ENCODE measurements at regions not wholly inside any gene's neighbourhood (a gene's known extent, or its start where the extent isn't known, plus 50 kb on each side); places are given as distances from the start of the nearest gene placed in this dataset.

DNA sequence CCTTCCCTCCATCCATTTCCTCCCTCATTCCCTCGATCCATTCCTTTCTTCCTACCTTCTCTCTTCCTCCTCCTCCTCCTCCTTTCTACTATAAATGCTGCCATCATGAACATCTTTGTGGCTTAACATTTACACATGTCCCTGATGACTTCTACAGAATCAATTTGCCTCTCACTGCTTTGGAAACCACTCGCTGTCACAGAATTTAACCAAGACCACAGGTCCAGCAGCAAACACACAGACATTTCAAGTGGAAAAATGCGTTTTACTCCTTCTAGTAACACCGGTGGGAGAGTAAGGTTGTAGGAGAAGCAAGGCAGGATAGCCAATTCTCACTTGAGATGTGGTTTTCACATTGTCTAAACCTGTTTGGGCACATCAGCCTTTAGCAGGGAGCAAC lies 101.4 kb upstream of the LRIG1 start:
- TF ChIP-seq, protein P1, sequence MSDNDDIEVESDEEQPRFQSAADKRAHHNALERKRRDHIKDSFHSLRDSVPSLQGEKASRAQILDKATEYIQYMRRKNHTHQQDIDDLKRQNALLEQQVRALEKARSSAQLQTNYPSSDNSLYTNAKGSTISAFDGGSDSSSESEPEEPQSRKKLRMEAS (IDR thresholded peaks at IDR 0.05): no peak
- TF ChIP-seq TEAD4 (IDR thresholded peaks at IDR 0.05) (no peak), YY1 (IDR thresholded peaks at IDR 0.05; ENCODE audit: low read depth) (no peak), CEBPB (IDR thresholded peaks at IDR 0.05) (no peak), EP300 (IDR thresholded peaks at IDR 0.05; ENCODE audit: borderline replicate concordance) (no peak), CREB1 (IDR thresholded peaks at IDR 0.05; ENCODE audit: low read depth) (no peak), RAD21 (IDR thresholded peaks at IDR 0.05; ENCODE audit: low read depth) (no peak), TAF1 (IDR thresholded peaks at IDR 0.05; ENCODE audit: low read depth) (no peak), TCF12 (IDR thresholded peaks at IDR 0.05; ENCODE audit: low read depth) (no peak)
- TF ChIP-seq, protein P2, sequence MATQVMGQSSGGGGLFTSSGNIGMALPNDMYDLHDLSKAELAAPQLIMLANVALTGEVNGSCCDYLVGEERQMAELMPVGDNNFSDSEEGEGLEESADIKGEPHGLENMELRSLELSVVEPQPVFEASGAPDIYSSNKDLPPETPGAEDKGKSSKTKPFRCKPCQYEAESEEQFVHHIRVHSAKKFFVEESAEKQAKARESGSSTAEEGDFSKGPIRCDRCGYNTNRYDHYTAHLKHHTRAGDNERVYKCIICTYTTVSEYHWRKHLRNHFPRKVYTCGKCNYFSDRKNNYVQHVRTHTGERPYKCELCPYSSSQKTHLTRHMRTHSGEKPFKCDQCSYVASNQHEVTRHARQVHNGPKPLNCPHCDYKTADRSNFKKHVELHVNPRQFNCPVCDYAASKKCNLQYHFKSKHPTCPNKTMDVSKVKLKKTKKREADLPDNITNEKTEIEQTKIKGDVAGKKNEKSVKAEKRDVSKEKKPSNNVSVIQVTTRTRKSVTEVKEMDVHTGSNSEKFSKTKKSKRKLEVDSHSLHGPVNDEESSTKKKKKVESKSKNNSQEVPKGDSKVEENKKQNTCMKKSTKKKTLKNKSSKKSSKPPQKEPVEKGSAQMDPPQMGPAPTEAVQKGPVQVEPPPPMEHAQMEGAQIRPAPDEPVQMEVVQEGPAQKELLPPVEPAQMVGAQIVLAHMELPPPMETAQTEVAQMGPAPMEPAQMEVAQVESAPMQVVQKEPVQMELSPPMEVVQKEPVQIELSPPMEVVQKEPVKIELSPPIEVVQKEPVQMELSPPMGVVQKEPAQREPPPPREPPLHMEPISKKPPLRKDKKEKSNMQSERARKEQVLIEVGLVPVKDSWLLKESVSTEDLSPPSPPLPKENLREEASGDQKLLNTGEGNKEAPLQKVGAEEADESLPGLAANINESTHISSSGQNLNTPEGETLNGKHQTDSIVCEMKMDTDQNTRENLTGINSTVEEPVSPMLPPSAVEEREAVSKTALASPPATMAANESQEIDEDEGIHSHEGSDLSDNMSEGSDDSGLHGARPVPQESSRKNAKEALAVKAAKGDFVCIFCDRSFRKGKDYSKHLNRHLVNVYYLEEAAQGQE (IDR thresholded peaks at IDR 0.05; ENCODE audit: low read depth): no peak

All from Ishikawa (cell line).